Lower leg skin (tissue), 3 donors: ENCODE measurements at regions not wholly inside any gene's neighbourhood (a gene's known extent, or its start where the extent isn't known, plus 50 kb on each side); places are given as distances from the start of the nearest gene placed in this dataset.

ENCODE experiments used
- CTCF ChIP-seq, 3 donors: fragments of 450-650 bp; IDR thresholded peaks; one replicate each; pipeline ENCODE4 v1.5.1; 2016; ENCODE audit warnings: antibody characterized with exemption in 3 of 3, mild to moderate bottlenecking in 3 of 3, moderate library complexity in 2 of 3
- POLR2A ChIP-seq, 2 donors: fragments of 450-650 bp; IDR thresholded peaks; one replicate each; pipeline ENCODE4 v1.6.1; 2016 to 2017; ENCODE audit warnings: antibody characterized with exemption in 2 of 2, mild to moderate bottlenecking in 1 of 2, moderate library complexity in 1 of 2

GRCh38 chr7:67882843-67883242 is 886.2 kb downstream of the TYW1 start:
- TF ChIP-seq CTCF (IDR thresholded peaks at IDR 0.05) (no peak), POLR2A (IDR thresholded peaks at IDR 0.05) (no peak)
